GM23338 (cell line): ENCODE measurements at regions not wholly inside any gene's neighbourhood (a gene's known extent, or its start where the extent isn't known, plus 50 kb on each side); places are given as distances from the start of the nearest gene placed in this dataset.
A peak's percentile ranks its signal among the peaks of the same experiment; 100 is the strongest.

Experiments used
- ATAC-seq: fragments of 200-7000 bp; cut with Tn5 transposase; 3 replicates; pipeline ENCODE4 v1.9.1; 2020
- DNase-seq: peaks from one replicate; pipeline ENCODE4 v3.0.0-alpha.2; 2015; ENCODE audit warnings: low spot score
- H2AFZ ChIP-seq: fragments of 200-600 bp; sonication (generic); 2 replicates; pipeline ENCODE4 v1.8.0; 2016; ENCODE audit warnings: antibody characterized with exemption, mild to moderate bottlenecking, moderate library complexity
- H3F3A ChIP-seq: fragments of 200-600 bp; sonication (generic); replicated peaks from 2 replicates; pipeline ENCODE4 v1.8.0; 2017; ENCODE audit warnings: antibody characterized with exemption, mixed run types, low read depth
- H3K27ac ChIP-seq: fragments of 200-600 bp; sonication (generic); 2 replicates; pipeline ENCODE4 v1.6.1; 2016; ENCODE audit warnings: low read depth
- H3K27me3 ChIP-seq: fragments of 200-600 bp; sonication (generic); 2 replicates; pipeline ENCODE4 v1.8.0; 2016; ENCODE audit warnings: mild to moderate bottlenecking, mixed run types, moderate library complexity; ENCODE audit not compliant: insufficient read depth
- H3K36me3 ChIP-seq: fragments of 200-600 bp; sonication (generic); 2 replicates; pipeline ENCODE4 v1.8.0; 2016; ENCODE audit warnings: mild to moderate bottlenecking; ENCODE audit not compliant: insufficient read depth
- H3K4me1 ChIP-seq: fragments of 200-600 bp; sonication (generic); 2 replicates; pipeline ENCODE4 v1.8.0; 2016; ENCODE audit warnings: mild to moderate bottlenecking, moderate library complexity; ENCODE audit not compliant: insufficient read depth
- H3K4me2 ChIP-seq: fragments of 200-600 bp; sonication (generic); 2 replicates; pipeline ENCODE4 v1.7.1; 2017; ENCODE audit warnings: mixed run types
- H3K4me3 ChIP-seq: fragments of 200-600 bp; sonication (generic); 2 replicates; pipeline ENCODE4 v1.6.1; 2016; ENCODE audit warnings: mixed run types
- H3K79me2 ChIP-seq: fragments of 200-600 bp; sonication (generic); replicated peaks from 2 replicates; pipeline ENCODE4 v1.8.0; 2017; ENCODE audit warnings: mild to moderate bottlenecking; ENCODE audit not compliant: insufficient read depth
- H3K9me2 ChIP-seq: fragments of 200-600 bp; sonication (generic); 2 replicates; pipeline ENCODE4 v1.8.0; 2017; ENCODE audit not compliant: insufficient read depth
- H4K20me1 ChIP-seq: fragments of 200-600 bp; sonication (generic); replicated peaks from 2 replicates; pipeline ENCODE4 v1.8.0; 2017; ENCODE audit warnings: mild to moderate bottlenecking; ENCODE audit not compliant: insufficient read depth
- H3K27ac Mint-ChIP-seq: 2 replicates; pipeline ENCODE4 v1.8.0; 2020; ENCODE audit warnings: inconsistent platforms, mild to moderate bottlenecking, moderate library complexity, mixed read lengths
- H3K27me3 Mint-ChIP-seq: 3 replicates; pipeline ENCODE4 v1.8.0; 2022; ENCODE audit warnings: low read depth, mild to moderate bottlenecking, moderate library complexity, mixed read lengths, inconsistent platforms; ENCODE audit not compliant: insufficient read depth, poor library complexity
- H3K36me3 Mint-ChIP-seq: 3 replicates; pipeline ENCODE4 v1.8.0; 2021; ENCODE audit warnings: low read depth, mild to moderate bottlenecking, inconsistent platforms, moderate library complexity, mixed read lengths
- H3K4me1 Mint-ChIP-seq: 3 replicates; pipeline ENCODE4 v1.8.0; 2020; ENCODE audit warnings: mild to moderate bottlenecking, inconsistent platforms, mixed read lengths
- H3K4me3 Mint-ChIP-seq: 3 replicates; pipeline ENCODE4 v1.8.0; 2021; ENCODE audit warnings: moderate library complexity, mild to moderate bottlenecking, inconsistent platforms, mixed read lengths
- H3K9me3 Mint-ChIP-seq: 3 replicates; pipeline ENCODE4 v1.8.0; 2020; ENCODE audit warnings: moderate library complexity, mild to moderate bottlenecking, inconsistent platforms, mixed read lengths
- CREB1 ChIP-seq: fragments of 250-450 bp; sonication (Bioruptor Pico); IDR thresholded peaks from 2 replicates; pipeline ENCODE4 v1.5.0; 2020; ENCODE audit warnings: low read depth, mild to moderate bottlenecking, moderate library complexity
- CTCF ChIP-seq, 2 experiments: fragments of 200-600 bp in 1 of 2; sonication (generic) in 1 of 2; conservative IDR thresholded peaks; 2 replicates each; pipeline versions ENCODE4 v1.5.1 to v1.6.1; 2016 to 2017; ENCODE audit warnings: antibody characterized with exemption in 2 of 2, low read depth in 2 of 2, mild to moderate bottlenecking in 2 of 2, moderate library complexity in 1 of 2
- EZH2 ChIP-seq: fragments of 200-600 bp; sonication (generic); IDR thresholded peaks from one replicate; pipeline ENCODE4 v1.8.0; 2017; ENCODE audit warnings: antibody characterized with exemption, mild to moderate bottlenecking, low read depth; ENCODE audit not compliant: unreplicated experiment
- NANOG ChIP-seq: IDR thresholded peaks from 2 replicates; pipeline ENCODE4 v1.6.1; 2016; ENCODE audit warnings: antibody characterized with exemption, borderline replicate concordance
- REST ChIP-seq: IDR thresholded peaks from one replicate; pipeline ENCODE4 v1.6.1; 2018; ENCODE audit warnings: antibody characterized with exemption; ENCODE audit not compliant: unreplicated experiment
- STAT1 ChIP-seq: IDR thresholded peaks from one replicate; pipeline ENCODE4 v1.6.1; 2016; ENCODE audit warnings: antibody characterized with exemption; ENCODE audit not compliant: unreplicated experiment
- TF ChIP-seq, protein P1 (sequence below): fragments of 250-450 bp; sonication (Bioruptor Pico); IDR thresholded peaks from 2 replicates; pipeline ENCODE4 v1.5.0; 2020; ENCODE audit warnings: mild to moderate bottlenecking, moderate library complexity

- Histone ChIP-seq H3K27ac (no peak overlapping the region), H3K4me3 (no peak overlapping the region), H4K20me1 (no peaks in the 10 kb centered on the region), H3K27me3 (no peaks in the 10 kb centered on the region), H3K9me2 (no peaks in the 10 kb centered on the region), H3K4me1 (peaks cover 7% of the 10 kb centered on the region), H3F3A (no peaks in the 10 kb centered on the region), H3K79me2 (no peaks in the 10 kb centered on the region), H3K4me2 (no peak overlapping the region), H2AFZ (no peak overlapping the region), H3K36me3 (no peaks in the 10 kb centered on the region)
- Mint-ChIP-seq H3K27me3 (peaks cover 20% of the 10 kb centered on the region), H3K36me3 (no peaks in the 10 kb centered on the region), H3K4me3 (no peak overlapping the region), H3K4me1 (peaks cover 26% of the 10 kb centered on the region), H3K27ac (no peak overlapping the region), H3K9me3 (no peaks in the 10 kb centered on the region; the same call in 2 of the 3 replicates)
- TF ChIP-seq CREB1 (CRISPR knock-in tag), result no peak
- no peak for TF ChIP-seq STAT1
- TF ChIP-seq EZH2, result no peak
- TF ChIP-seq NANOG, result no peak
- no peak for TF ChIP-seq REST
- ATAC-seq (no peak), DNase-seq (no peak)
Observed at GRCh38 chr5:1726956-1727355, 72.7 kb downstream of the MRPL36 start.

DNA sequence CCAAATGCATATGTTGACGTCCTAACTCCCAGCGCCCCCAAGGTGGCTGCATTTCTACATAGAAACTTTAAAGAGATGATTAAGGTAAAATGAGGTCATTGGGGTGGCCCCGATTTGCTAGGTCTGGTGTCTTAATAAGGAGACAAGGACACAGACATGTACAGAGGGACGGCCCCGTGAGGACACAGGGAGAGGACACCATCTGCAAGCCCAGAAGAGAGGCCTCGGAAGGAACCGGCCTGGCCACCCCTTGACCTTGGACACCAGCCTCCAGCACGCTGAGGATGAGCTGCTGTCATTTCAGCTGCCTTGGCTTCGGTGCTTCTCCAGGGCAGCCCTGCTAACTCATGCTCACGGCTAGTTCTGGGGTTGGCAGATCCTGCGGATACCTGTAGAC is 73.2 kb downstream of the MRPL36 start:
- H3K9me2 ChIP-seq, result no peaks in the 10 kb centered on the region
- H3K36me3 Mint-ChIP-seq, result no peaks in the 10 kb centered on the region
- TF ChIP-seq CREB1 (CRISPR knock-in tag), result no peak
- TF ChIP-seq, protein P1, sequence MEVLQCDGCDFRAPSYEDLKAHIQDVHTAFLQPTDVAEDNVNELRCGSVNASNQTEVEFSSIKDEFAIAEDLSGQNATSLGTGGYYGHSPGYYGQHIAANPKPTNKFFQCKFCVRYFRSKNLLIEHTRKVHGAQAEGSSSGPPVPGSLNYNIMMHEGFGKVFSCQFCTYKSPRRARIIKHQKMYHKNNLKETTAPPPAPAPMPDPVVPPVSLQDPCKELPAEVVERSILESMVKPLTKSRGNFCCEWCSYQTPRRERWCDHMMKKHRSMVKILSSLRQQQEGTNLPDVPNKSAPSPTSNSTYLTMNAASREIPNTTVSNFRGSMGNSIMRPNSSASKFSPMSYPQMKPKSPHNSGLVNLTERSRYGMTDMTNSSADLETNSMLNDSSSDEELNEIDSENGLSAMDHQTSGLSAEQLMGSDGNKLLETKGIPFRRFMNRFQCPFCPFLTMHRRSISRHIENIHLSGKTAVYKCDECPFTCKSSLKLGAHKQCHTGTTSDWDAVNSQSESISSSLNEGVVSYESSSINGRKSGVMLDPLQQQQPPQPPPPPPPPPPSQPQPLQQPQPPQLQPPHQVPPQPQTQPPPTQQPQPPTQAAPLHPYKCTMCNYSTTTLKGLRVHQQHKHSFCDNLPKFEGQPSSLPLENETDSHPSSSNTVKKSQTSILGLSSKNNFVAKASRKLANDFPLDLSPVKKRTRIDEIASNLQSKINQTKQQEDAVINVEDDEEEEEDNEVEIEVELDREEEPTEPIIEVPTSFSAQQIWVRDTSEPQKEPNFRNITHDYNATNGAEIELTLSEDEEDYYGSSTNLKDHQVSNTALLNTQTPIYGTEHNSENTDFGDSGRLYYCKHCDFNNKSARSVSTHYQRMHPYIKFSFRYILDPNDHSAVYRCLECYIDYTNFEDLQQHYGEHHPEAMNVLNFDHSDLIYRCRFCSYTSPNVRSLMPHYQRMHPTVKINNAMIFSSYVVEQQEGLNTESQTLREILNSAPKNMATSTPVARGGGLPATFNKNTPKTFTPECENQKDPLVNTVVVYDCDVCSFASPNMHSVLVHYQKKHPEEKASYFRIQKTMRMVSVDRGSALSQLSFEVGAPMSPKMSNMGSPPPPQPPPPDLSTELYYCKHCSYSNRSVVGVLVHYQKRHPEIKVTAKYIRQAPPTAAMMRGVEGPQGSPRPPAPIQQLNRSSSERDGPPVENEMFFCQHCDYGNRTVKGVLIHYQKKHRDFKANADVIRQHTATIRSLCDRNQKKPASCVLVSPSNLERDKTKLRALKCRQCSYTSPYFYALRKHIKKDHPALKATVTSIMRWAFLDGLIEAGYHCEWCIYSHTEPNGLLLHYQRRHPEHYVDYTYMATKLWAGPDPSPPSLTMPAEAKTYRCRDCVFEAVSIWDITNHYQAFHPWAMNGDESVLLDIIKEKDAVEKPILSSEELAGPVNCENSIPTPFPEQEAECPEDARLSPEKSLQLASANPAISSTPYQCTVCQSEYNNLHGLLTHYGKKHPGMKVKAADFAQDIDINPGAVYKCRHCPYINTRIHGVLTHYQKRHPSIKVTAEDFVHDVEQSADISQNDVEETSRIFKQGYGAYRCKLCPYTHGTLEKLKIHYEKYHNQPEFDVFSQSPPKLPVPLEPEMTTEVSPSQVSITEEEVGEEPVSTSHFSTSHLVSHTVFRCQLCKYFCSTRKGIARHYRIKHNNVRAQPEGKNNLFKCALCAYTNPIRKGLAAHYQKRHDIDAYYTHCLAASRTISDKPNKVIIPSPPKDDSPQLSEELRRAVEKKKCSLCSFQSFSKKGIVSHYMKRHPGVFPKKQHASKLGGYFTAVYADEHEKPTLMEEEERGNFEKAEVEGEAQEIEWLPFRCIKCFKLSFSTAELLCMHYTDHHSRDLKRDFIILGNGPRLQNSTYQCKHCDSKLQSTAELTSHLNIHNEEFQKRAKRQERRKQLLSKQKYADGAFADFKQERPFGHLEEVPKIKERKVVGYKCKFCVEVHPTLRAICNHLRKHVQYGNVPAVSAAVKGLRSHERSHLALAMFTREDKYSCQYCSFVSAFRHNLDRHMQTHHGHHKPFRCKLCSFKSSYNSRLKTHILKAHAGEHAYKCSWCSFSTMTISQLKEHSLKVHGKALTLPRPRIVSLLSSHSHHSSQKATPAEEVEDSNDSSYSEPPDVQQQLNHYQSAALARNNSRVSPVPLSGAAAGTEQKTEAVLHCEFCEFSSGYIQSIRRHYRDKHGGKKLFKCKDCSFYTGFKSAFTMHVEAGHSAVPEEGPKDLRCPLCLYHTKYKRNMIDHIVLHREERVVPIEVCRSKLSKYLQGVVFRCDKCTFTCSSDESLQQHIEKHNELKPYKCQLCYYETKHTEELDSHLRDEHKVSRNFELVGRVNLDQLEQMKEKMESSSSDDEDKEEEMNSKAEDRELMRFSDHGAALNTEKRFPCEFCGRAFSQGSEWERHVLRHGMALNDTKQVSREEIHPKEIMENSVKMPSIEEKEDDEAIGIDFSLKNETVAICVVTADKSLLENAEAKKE (CRISPR knock-in tag), result no peak
- no peak for TF ChIP-seq NANOG
- no peak for TF ChIP-seq CTCF (conservative IDR thresholded peaks at IDR 0.05; ENCODE audit: low read depth in 2 of 2)

More for the DNA sequence above, 73.2 kb downstream of the MRPL36 start:
- Histone ChIP-seq H3K4me3 (no peak overlapping the region), H3K4me2 (no peak overlapping the region), H4K20me1 (no peaks in the 10 kb centered on the region), H3K27me3 (no peaks in the 10 kb centered on the region), H2AFZ (peak overlapping the region; percentile 93), H3F3A (no peaks in the 10 kb centered on the region), H3K4me1 (peaks cover 7% of the 10 kb centered on the region), H3K36me3 (no peaks in the 10 kb centered on the region), H3K79me2 (no peaks in the 10 kb centered on the region), H3K27ac (no peak overlapping the region)
- no peak overlapping the region for H3K4me3 Mint-ChIP-seq
- ATAC-seq, result no peak
- no peaks in the 10 kb centered on the region; the same call in 2 of the 3 replicates for H3K9me3 Mint-ChIP-seq
- no peak for DNase-seq
- H3K27ac Mint-ChIP-seq, result no peak overlapping the region
- peaks cover 26% of the 10 kb centered on the region for H3K4me1 Mint-ChIP-seq
- H3K27me3 Mint-ChIP-seq, result peaks cover 20% of the 10 kb centered on the region
